HEK293 (cell line): ENCODE measurements at regions not wholly inside any gene's neighbourhood (a gene's known extent, or its start where the extent isn't known, plus 50 kb on each side); places are given as distances from the start of the nearest gene placed in this dataset.

Experiments
- CTCF ChIA-PET: fragments of 350-600 bp; formaldehyde crosslinking; extraction: SDS; loops from one replicate; lab custom pipeline; 2021; ENCODE audit warnings: antibody characterized with exemption; lab: Yijun Ruan, JAX
- POLR2A ChIA-PET: fragments of 300-600 bp; formaldehyde crosslinking; extraction: SDS; loops from one replicate; lab custom pipeline; 2020; ENCODE audit warnings: antibody characterized with exemption, inconsistent platforms; lab: Yijun Ruan, JAX
- H3K27ac ChIP-seq: fragments of 200-500 bp; sonication (Bioruptor generic); 2 replicates; pipeline ENCODE4 v1.5.1; 2014; ENCODE audit warnings: low read depth, low read length, control low read depth, inconsistent platforms; ENCODE audit errors: extremely low read depth
- H3K36me3 ChIP-seq, 2 experiments: fragments of 200-500 bp in 1 of 2; sonication (Bioruptor generic) in 1 of 2; 1 replicate in 1 of 2; 2 replicates in 1 of 2; pipeline ENCODE4 v1.5.1; 2014 to 2017; ENCODE audit warnings: inconsistent platforms in 2 of 2, low read length in 2 of 2; ENCODE audit not compliant: control insufficient read depth in 2 of 2, insufficient read depth in 1 of 2
- H3K4me1 ChIP-seq: fragments of 200-500 bp; sonication (Bioruptor generic); 2 replicates; pipeline ENCODE4 v1.5.1; 2014; ENCODE audit warnings: mild to moderate bottlenecking, low read length, inconsistent platforms; ENCODE audit not compliant: control insufficient read depth, insufficient read depth
- H3K4me3 ChIP-seq: 2 replicates; pipeline ENCODE4 v1.5.1; 2011; ENCODE audit warnings: low read depth, mild to moderate bottlenecking, control low read depth, low read length, moderate library complexity
- H3K9me3 ChIP-seq: fragments of 200-500 bp; sonication (Bioruptor generic); 2 replicates; pipeline ENCODE4 v1.5.1; 2014; ENCODE audit warnings: low read depth, low read length, inconsistent platforms; ENCODE audit not compliant: control insufficient read depth, insufficient read depth
- AEBP2 ChIP-seq: fragments of 450-650 bp; formaldehyde crosslinking; IDR thresholded peaks from 2 replicates; pipeline ENCODE4 v1.5.1; 2016; ENCODE audit warnings: missing biosample characterization, missing genetic modification characterization, borderline replicate concordance
- ATF2 ChIP-seq: fragments of 450-650 bp; formaldehyde crosslinking; IDR thresholded peaks from 2 replicates; pipeline ENCODE4 v1.5.1; 2016; ENCODE audit warnings: missing biosample characterization, missing genetic modification characterization, low read depth
- FEZF1 ChIP-seq: fragments of 450-650 bp; formaldehyde crosslinking; IDR thresholded peaks from 2 replicates; pipeline ENCODE4 v1.5.1; 2016; ENCODE audit warnings: missing biosample characterization, missing genetic modification characterization
- GLI2 ChIP-seq: fragments of 450-650 bp; formaldehyde crosslinking; IDR thresholded peaks from 2 replicates; pipeline ENCODE4; 2017; ENCODE audit warnings: missing biosample characterization, missing genetic modification characterization, low read depth, borderline replicate concordance
- GLI4 ChIP-seq: fragments of 450-650 bp; formaldehyde crosslinking; IDR thresholded peaks from 2 replicates; pipeline ENCODE4 v1.5.1; 2016; ENCODE audit warnings: missing biosample characterization, missing genetic modification characterization
- IKZF3 ChIP-seq: fragments of 450-650 bp; IDR thresholded peaks from 2 replicates; pipeline ENCODE4 v1.5.0; 2018; ENCODE audit warnings: missing biosample characterization, mild to moderate bottlenecking, missing genetic modification characterization, moderate library complexity
- OSR2 ChIP-seq: fragments of 450-650 bp; formaldehyde crosslinking; IDR thresholded peaks from 2 replicates; pipeline ENCODE4 v1.5.1; 2016; ENCODE audit warnings: missing biosample characterization, missing genetic modification characterization
- OVOL3 ChIP-seq: fragments of 450-650 bp; formaldehyde crosslinking; IDR thresholded peaks from 2 replicates; pipeline ENCODE4 v1.5.1; 2016; ENCODE audit warnings: missing biosample characterization, missing genetic modification characterization
- SETDB1 ChIP-seq: IDR thresholded peaks from one replicate; pipeline ENCODE4 v1.6.1; 2017; ENCODE audit warnings: mild to moderate bottlenecking, low read length, moderate library complexity, mixed read lengths; ENCODE audit not compliant: insufficient read length
- ZBTB48 ChIP-seq: fragments of 450-650 bp; formaldehyde crosslinking; IDR thresholded peaks from 2 replicates; pipeline ENCODE4 v1.5.1; 2016; ENCODE audit warnings: missing biosample characterization, missing genetic modification characterization
- ZEB2 ChIP-seq: fragments of 450-650 bp; formaldehyde crosslinking; IDR thresholded peaks from 2 replicates; pipeline ENCODE4 v1.5.1; 2016; ENCODE audit warnings: missing biosample characterization, missing genetic modification characterization
- ZNF112 ChIP-seq: fragments of 450-650 bp; formaldehyde crosslinking; IDR thresholded peaks from 2 replicates; pipeline ENCODE4 v1.5.0; 2017; ENCODE audit warnings: missing biosample characterization, missing genetic modification characterization
- ZNF114 ChIP-seq: fragments of 450-650 bp; formaldehyde crosslinking; IDR thresholded peaks from 2 replicates; pipeline ENCODE4 v1.5.0; 2017; ENCODE audit warnings: missing biosample characterization, missing genetic modification characterization
- ZNF174 ChIP-seq: fragments of 450-650 bp; formaldehyde crosslinking; IDR thresholded peaks from 2 replicates; pipeline ENCODE4 v1.5.0; 2017; ENCODE audit warnings: missing biosample characterization, mild to moderate bottlenecking, missing genetic modification characterization
- ZNF202 ChIP-seq: fragments of 450-650 bp; formaldehyde crosslinking; IDR thresholded peaks from 2 replicates; pipeline ENCODE4 v1.5.1; 2016; ENCODE audit warnings: missing biosample characterization, missing genetic modification characterization, borderline replicate concordance
- ZNF211 ChIP-seq: fragments of 450-650 bp; formaldehyde crosslinking; IDR thresholded peaks from 2 replicates; pipeline ENCODE4 v1.5.1; 2016; ENCODE audit warnings: low read depth, missing biosample characterization, missing genetic modification characterization
- ZNF214 ChIP-seq: fragments of 450-650 bp; formaldehyde crosslinking; IDR thresholded peaks from 2 replicates; pipeline ENCODE4 v1.5.1; 2017; ENCODE audit warnings: missing biosample characterization, mild to moderate bottlenecking, missing genetic modification characterization, borderline replicate concordance
- ZNF292 ChIP-seq: fragments of 450-650 bp; formaldehyde crosslinking; IDR thresholded peaks from 2 replicates; pipeline ENCODE4 v1.5.1; 2016; ENCODE audit warnings: low read depth, missing biosample characterization, missing genetic modification characterization, borderline replicate concordance
- ZNF354C ChIP-seq: fragments of 450-650 bp; formaldehyde crosslinking; IDR thresholded peaks from 2 replicates; pipeline ENCODE4 v1.5.1; 2016; ENCODE audit warnings: missing biosample characterization, missing genetic modification characterization, low read depth, borderline replicate concordance
- ZNF473 ChIP-seq: fragments of 450-650 bp; formaldehyde crosslinking; IDR thresholded peaks from 2 replicates; pipeline ENCODE4 v1.5.1; 2017; ENCODE audit warnings: missing biosample characterization, missing genetic modification characterization
- ZNF558 ChIP-seq: fragments of 450-650 bp; formaldehyde crosslinking; IDR thresholded peaks from 2 replicates; pipeline ENCODE4 v1.5.1; 2016; ENCODE audit warnings: missing biosample characterization, missing genetic modification characterization
- ZNF621 ChIP-seq: fragments of 450-650 bp; formaldehyde crosslinking; IDR thresholded peaks from 2 replicates; pipeline ENCODE4 v1.5.1; 2017; ENCODE audit warnings: missing biosample characterization, missing genetic modification characterization
- ZNF747 ChIP-seq: fragments of 450-650 bp; formaldehyde crosslinking; IDR thresholded peaks from 2 replicates; pipeline ENCODE4 v1.5.1; 2016; ENCODE audit warnings: missing biosample characterization, missing genetic modification characterization
- ZSCAN16 ChIP-seq: fragments of 450-650 bp; formaldehyde crosslinking; IDR thresholded peaks from 2 replicates; pipeline ENCODE4 v1.5.1; 2016; ENCODE audit warnings: missing biosample characterization, missing genetic modification characterization
- TF ChIP-seq, protein P1 (sequence below): sonication (generic); formaldehyde crosslinking; IDR thresholded peaks from 2 replicates; pipeline ENCODE4 v1.8.1; 2022; ENCODE audit warnings: mild to moderate bottlenecking, moderate library complexity, missing genetic modification reagents
- TF ChIP-seq, protein P2 (sequence below): fragments of 450-650 bp; formaldehyde crosslinking; conservative IDR thresholded peaks from 2 replicates; pipeline ENCODE4 v1.5.1; 2016; ENCODE audit warnings: low read depth, missing biosample characterization, missing genetic modification characterization
- TF ChIP-seq, protein P3 (sequence below): fragments of 450-650 bp; formaldehyde crosslinking; IDR thresholded peaks from 2 replicates; pipeline ENCODE4 v1.5.1; 2017; ENCODE audit warnings: missing biosample characterization, missing genetic modification characterization

- Histone ChIP-seq H3K36me3 (no peaks in the 10 kb centered on the region), H3K9me3 (no peaks in the 10 kb centered on the region), H3K4me1 (no peaks in the 10 kb centered on the region), H3K4me3 (no peak overlapping the region), H3K27ac (no peak overlapping the region)
- CTCF ChIA-PET: no interaction called here
- TF ChIP-seq, protein P1, sequence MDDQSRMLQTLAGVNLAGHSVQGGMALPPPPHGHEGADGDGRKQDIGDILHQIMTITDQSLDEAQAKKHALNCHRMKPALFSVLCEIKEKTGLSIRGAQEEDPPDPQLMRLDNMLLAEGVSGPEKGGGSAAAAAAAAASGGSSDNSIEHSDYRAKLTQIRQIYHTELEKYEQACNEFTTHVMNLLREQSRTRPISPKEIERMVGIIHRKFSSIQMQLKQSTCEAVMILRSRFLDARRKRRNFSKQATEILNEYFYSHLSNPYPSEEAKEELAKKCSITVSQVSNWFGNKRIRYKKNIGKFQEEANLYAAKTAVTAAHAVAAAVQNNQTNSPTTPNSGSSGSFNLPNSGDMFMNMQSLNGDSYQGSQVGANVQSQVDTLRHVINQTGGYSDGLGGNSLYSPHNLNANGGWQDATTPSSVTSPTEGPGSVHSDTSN (CRISPR knock-in tag): no peak
- TF ChIP-seq ZNF354C (tag by site-specific recombination) (no peak), ZSCAN16 (tag by site-specific recombination) (no peak), FEZF1 (tag by site-specific recombination) (no peak), ZEB2 (tag by site-specific recombination) (no peak), ZNF174 (tag by site-specific recombination) (no peak), AEBP2 (no peak), ZBTB48 (tag by site-specific recombination) (no peak), OSR2 (no peak), ZNF747 (tag by site-specific recombination) (no peak), OVOL3 (tag by site-specific recombination) (no peak)
- TF ChIP-seq, protein P2, sequence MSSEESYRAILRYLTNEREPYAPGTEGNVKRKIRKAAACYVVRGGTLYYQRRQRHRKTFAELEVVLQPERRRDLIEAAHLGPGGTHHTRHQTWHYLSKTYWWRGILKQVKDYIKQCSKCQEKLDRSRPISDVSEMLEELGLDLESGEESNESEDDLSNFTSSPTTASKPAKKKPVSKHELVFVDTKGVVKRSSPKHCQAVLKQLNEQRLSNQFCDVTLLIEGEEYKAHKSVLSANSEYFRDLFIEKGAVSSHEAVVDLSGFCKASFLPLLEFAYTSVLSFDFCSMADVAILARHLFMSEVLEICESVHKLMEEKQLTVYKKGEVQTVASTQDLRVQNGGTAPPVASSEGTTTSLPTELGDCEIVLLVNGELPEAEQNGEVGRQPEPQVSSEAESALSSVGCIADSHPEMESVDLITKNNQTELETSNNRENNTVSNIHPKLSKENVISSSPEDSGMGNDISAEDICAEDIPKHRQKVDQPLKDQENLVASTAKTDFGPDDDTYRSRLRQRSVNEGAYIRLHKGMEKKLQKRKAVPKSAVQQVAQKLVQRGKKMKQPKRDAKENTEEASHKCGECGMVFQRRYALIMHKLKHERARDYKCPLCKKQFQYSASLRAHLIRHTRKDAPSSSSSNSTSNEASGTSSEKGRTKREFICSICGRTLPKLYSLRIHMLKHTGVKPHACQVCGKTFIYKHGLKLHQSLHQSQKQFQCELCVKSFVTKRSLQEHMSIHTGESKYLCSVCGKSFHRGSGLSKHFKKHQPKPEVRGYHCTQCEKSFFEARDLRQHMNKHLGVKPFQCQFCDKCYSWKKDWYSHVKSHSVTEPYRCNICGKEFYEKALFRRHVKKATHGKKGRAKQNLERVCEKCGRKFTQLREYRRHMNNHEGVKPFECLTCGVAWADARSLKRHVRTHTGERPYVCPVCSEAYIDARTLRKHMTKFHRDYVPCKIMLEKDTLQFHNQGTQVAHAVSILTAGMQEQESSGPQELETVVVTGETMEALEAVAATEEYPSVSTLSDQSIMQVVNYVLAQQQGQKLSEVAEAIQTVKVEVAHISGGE: no peak
- TF ChIP-seq, protein P3, sequence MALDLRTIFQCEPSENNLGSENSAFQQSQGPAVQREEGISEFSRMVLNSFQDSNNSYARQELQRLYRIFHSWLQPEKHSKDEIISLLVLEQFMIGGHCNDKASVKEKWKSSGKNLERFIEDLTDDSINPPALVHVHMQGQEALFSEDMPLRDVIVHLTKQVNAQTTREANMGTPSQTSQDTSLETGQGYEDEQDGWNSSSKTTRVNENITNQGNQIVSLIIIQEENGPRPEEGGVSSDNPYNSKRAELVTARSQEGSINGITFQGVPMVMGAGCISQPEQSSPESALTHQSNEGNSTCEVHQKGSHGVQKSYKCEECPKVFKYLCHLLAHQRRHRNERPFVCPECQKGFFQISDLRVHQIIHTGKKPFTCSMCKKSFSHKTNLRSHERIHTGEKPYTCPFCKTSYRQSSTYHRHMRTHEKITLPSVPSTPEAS (tag by site-specific recombination): no peak
- POLR2A ChIA-PET: no interaction called here
These were observed 514.0 kb upstream of the DIAPH2 start for GRCh38 chrX:96170626-96171025.

DNA sequence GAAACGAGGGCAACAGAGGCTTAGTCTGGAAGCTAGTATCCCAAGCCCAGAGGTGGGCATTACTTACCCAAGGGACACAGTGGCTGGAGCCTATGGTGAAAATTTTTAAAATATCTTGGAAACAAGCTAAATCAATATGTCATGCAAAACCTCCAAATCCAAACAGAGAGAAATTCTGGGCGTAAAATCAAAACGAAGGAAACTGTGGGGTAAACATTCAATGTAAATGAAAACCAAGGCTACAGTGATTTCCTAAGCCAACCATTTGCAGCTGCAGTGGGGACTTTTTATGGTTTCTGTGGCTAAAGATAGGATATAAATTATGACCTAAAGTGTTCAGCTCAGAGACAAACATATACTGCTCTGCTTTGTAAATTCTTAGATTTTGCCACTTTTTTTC is 507.7 kb upstream of the DIAPH2 start:
- Histone ChIP-seq H3K4me3 (no peak overlapping the region), H3K9me3 (no peaks in the 10 kb centered on the region), H3K4me1 (no peaks in the 10 kb centered on the region), H3K27ac (no peak overlapping the region), H3K36me3 (no peaks in the 10 kb centered on the region)
- ChIA-PET CTCF (no interaction called here), POLR2A (no interaction called here)
- TF ChIP-seq ZNF292 (tag by site-specific recombination) (no peak), ZNF211 (no peak), SETDB1 (no peak), ZNF214 (tag by site-specific recombination) (no peak), ZNF114 (tag by site-specific recombination) (no peak), ATF2 (tag by site-specific recombination) (no peak), GLI2 (no peak), GLI4 (tag by site-specific recombination) (no peak), ZNF202 (tag by site-specific recombination) (no peak), OSR2 (no peak), ZNF621 (tag by site-specific recombination) (no peak), ZNF558 (tag by site-specific recombination) (no peak), ZNF473 (tag by site-specific recombination) (no peak), IKZF3 (no peak), ZNF112 (no peak)
- TF ChIP-seq, protein P3 (tag by site-specific recombination): no peak
